ENCODE measurements at regions not wholly inside any gene's neighbourhood (a gene's known extent, or its start where the extent isn't known, plus 50 kb on each side); places are given as distances from the start of the nearest gene placed in this dataset.

GRCh38 chr5:101585366-101585765, 682.3 kb upstream of the ST8SIA4 start:
- TF ChIP-seq CTCF (IDR thresholded peaks at IDR 0.05; ENCODE audit: insufficient read depth, low read length): no peak
- no peak for TF ChIP-seq GABPA (IDR thresholded peaks at IDR 0.05; ENCODE audit: low read depth)
- no peak for TF ChIP-seq POLR2AphosphoS5 (IDR thresholded peaks at IDR 0.05; ENCODE audit: low read depth)
- no peak for TF ChIP-seq SPI1 (IDR thresholded peaks at IDR 0.05; ENCODE audit: borderline replicate concordance, low read depth)
- TF ChIP-seq REST (IDR thresholded peaks at IDR 0.05; ENCODE audit: insufficient replicate concordance, low read depth): no peak
